Activated T-cell treated with anti-CD3 and anti-CD28 coated beads, Interleukin-2, amount 50 U/mL, for 24 hours (primary cell): ENCODE measurements at regions not wholly inside any gene's neighbourhood (a gene's known extent, or its start where the extent isn't known, plus 50 kb on each side); places are given as distances from the start of the nearest gene placed in this dataset.

Experiments used
- DNase-seq: peaks from one replicate; pipeline ENCODE4 v3.0.0-alpha.2; 2020
- H3K27ac Mint-ChIP-seq: 2 replicates; pipeline ENCODE4 v1.8.0; 2020; ENCODE audit warnings: mild to moderate bottlenecking, mixed read lengths
- H3K27me3 Mint-ChIP-seq: 2 replicates; pipeline ENCODE4 v1.8.0; 2020; ENCODE audit warnings: mixed read lengths
- H3K36me3 Mint-ChIP-seq: 2 replicates; pipeline ENCODE4 v1.8.0; 2020; ENCODE audit warnings: low read depth, mixed read lengths
- H3K4me1 Mint-ChIP-seq: 2 replicates; pipeline ENCODE4 v1.8.0; 2020; ENCODE audit warnings: low read depth, mixed read lengths
- H3K4me3 Mint-ChIP-seq: 2 replicates; pipeline ENCODE4 v1.8.0; 2020; ENCODE audit warnings: mild to moderate bottlenecking, moderate library complexity, mixed read lengths
- H3K9me3 Mint-ChIP-seq: 2 replicates; pipeline ENCODE4 v1.8.0; 2020; ENCODE audit warnings: mixed read lengths

- DNase-seq = no peak
- no peaks in the 10 kb centered on the region for H3K4me1 Mint-ChIP-seq
- no peaks in the 10 kb centered on the region for H3K36me3 Mint-ChIP-seq
- H3K9me3 Mint-ChIP-seq = no peaks in the 10 kb centered on the region
- H3K4me3 Mint-ChIP-seq = no peak overlapping the region
- H3K27ac Mint-ChIP-seq = no peak overlapping the region
- H3K27me3 Mint-ChIP-seq = peaks cover 43% of the 10 kb centered on the region
Measured at GRCh38 chr2:120869036-120869729, 133.5 kb downstream of the GLI2 start.

GRCh38 chr2:120869730-120870466 is 134.2 kb downstream of the GLI2 start:
- Mint-ChIP-seq H3K36me3 (no peaks in the 10 kb centered on the region), H3K4me1 (no peaks in the 10 kb centered on the region), H3K9me3 (no peaks in the 10 kb centered on the region), H3K27me3 (peaks cover 43% of the 10 kb centered on the region), H3K27ac (no peak overlapping the region), H3K4me3 (no peak overlapping the region)
- no peak for DNase-seq

DNA sequence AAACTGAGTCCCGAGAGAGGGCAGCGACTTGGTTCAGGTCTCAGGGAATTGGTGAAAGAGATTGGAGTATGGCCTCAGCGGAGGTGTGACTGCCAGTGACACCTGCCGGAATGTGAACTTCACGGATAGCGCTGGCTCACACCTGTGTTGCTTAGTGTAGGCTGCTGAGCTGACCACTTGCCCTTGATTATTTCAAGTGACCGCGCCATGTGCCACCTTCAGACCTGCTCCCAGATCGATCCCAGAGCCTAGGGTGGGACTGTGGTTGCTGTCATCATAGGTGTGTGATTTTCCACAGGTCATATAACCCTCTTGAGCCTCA is 134.8 kb downstream of the GLI2 start:
- Mint-ChIP-seq H3K27me3 (peaks cover 40% of the 10 kb centered on the region), H3K4me3 (no peak overlapping the region), H3K36me3 (no peaks in the 10 kb centered on the region), H3K4me1 (no peaks in the 10 kb centered on the region), H3K27ac (no peak overlapping the region), H3K9me3 (no peaks in the 10 kb centered on the region)
- no peak for DNase-seq

GRCh38 chr2:120871016-120871635 is 135.5 kb downstream of the GLI2 start:
- Mint-ChIP-seq H3K27ac (no peak overlapping the region), H3K36me3 (no peaks in the 10 kb centered on the region), H3K4me1 (no peaks in the 10 kb centered on the region), H3K27me3 (peaks cover 36% of the 10 kb centered on the region), H3K9me3 (no peaks in the 10 kb centered on the region), H3K4me3 (no peak overlapping the region)
- no peak for DNase-seq

DNA sequence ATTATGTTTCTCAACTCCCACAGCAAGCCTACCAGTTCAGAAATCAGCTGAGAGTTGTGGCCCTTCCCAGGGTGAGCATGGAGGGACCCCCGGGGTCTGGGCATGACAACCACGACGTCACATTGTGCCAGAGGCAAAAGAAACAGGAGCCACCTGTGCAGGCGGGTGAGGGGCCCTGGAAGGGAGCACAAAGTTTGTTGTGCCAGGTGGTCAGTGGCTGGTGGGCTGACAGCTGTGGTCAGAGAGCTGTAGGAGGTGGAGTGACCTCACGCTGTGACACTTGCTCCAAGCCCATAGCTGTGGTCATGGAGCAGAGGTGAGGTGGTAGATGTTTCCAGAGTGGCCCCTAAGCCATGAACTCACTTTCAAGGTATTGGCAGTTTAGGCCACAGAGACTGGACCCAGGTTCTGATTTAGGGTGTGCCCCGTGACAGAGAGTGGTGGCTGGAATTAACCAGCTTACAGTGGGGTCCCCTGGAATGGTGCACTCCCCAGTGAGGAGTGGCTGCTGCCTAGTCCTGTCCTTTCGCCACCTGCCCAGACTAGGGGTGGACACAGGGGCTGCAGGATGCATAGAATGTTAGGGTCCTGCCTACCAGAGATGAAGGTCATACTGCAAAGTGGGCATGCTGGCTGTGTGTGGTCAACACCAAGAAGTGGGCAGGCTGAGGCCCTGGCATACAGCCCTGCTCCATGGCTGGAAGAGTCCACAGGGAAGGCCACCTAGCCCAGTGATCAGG is 136.4 kb downstream of the GLI2 start:
- no peaks in the 10 kb centered on the region for H3K4me1 Mint-ChIP-seq
- H3K27ac Mint-ChIP-seq = no peak overlapping the region
- DNase-seq = no peak
- no peak overlapping the region for H3K4me3 Mint-ChIP-seq
- H3K27me3 Mint-ChIP-seq = peaks cover 28% of the 10 kb centered on the region
- no peaks in the 10 kb centered on the region for H3K9me3 Mint-ChIP-seq
- no peaks in the 10 kb centered on the region for H3K36me3 Mint-ChIP-seq

- H3K27ac Mint-ChIP-seq = no peak overlapping the region
- DNase-seq = no peak
- no peaks in the 10 kb centered on the region for H3K36me3 Mint-ChIP-seq
- H3K9me3 Mint-ChIP-seq = no peaks in the 10 kb centered on the region
- H3K27me3 Mint-ChIP-seq = peaks cover 9% of the 10 kb centered on the region
- H3K4me3 Mint-ChIP-seq = no peak overlapping the region
- H3K4me1 Mint-ChIP-seq = no peaks in the 10 kb centered on the region
Measured at GRCh38 chr2:120873958-120874887, 138.6 kb downstream of the GLI2 start.

GRCh38 chr2:120874888-120875275 is 139.2 kb downstream of the GLI2 start:
- H3K4me1 Mint-ChIP-seq = no peaks in the 10 kb centered on the region
- H3K27me3 Mint-ChIP-seq = peaks cover 8% of the 10 kb centered on the region
- no peaks in the 10 kb centered on the region for H3K9me3 Mint-ChIP-seq
- no peaks in the 10 kb centered on the region for H3K36me3 Mint-ChIP-seq
- no peak overlapping the region for H3K27ac Mint-ChIP-seq
- no peak overlapping the region for H3K4me3 Mint-ChIP-seq
- DNase-seq = no peak

- H3K36me3 Mint-ChIP-seq = no peaks in the 10 kb centered on the region
- no peak overlapping the region for H3K4me3 Mint-ChIP-seq
- DNase-seq = no peak
- no peaks in the 10 kb centered on the region for H3K9me3 Mint-ChIP-seq
- no peak overlapping the region for H3K27ac Mint-ChIP-seq
- no peaks in the 10 kb centered on the region for H3K4me1 Mint-ChIP-seq
- peaks cover 9% of the 10 kb centered on the region for H3K27me3 Mint-ChIP-seq
Measured at GRCh38 chr2:120875431-120875830, 139.8 kb downstream of the GLI2 start.

- Mint-ChIP-seq H3K9me3 (no peaks in the 10 kb centered on the region), H3K4me1 (no peaks in the 10 kb centered on the region), H3K4me3 (no peak overlapping the region), H3K27me3 (peaks cover 8% of the 10 kb centered on the region), H3K36me3 (no peaks in the 10 kb centered on the region), H3K27ac (no peak overlapping the region)
- no peak for DNase-seq
Measured at GRCh38 chr2:120876526-120877280, 141.0 kb downstream of the GLI2 start.

DNA sequence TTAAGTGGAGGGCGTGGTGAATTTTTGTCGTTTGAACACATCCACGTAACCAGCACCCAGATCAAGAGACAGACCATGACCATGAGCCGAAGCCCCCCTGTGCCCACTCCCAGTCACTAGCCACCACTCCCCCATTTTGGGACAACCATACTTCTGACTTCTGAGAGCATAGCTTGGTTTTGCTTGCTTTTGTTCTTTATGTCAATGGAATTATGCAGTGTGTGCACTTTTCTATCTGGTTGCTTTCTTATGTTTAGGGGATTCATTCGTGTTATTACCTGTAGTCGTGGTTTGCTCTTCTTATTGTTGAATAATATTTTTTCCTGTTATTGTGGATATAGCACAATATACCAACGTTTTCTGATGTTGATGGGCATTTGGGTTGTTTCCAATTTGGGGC is 141.7 kb downstream of the GLI2 start:
- Mint-ChIP-seq H3K9me3 (no peaks in the 10 kb centered on the region), H3K4me1 (no peaks in the 10 kb centered on the region), H3K4me3 (no peak overlapping the region), H3K27me3 (peaks cover 6% of the 10 kb centered on the region), H3K27ac (no peak overlapping the region), H3K36me3 (no peaks in the 10 kb centered on the region)
- DNase-seq = no peak

DNA sequence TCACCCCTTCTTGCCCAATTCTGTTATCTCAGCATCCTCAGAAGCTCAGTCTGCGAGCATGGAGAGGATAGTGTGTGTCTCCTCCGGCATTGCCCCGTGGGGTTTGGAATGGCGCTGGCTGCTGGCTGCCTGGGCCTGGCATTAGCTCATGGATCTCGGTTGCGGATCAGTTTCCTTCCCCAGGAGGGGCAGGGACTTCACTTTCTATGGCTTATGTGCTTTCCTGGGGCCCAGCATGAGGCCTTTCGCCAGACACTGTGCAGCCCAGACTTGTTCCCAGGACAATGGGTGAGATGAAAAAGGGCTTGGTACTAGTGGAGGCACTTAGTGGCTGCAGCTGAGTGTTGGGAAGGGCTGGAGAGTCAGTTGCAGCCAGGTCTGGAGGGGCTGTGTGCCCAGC is 143.3 kb downstream of the GLI2 start:
- peaks cover 6% of the 10 kb centered on the region for H3K27me3 Mint-ChIP-seq
- no peaks in the 10 kb centered on the region for H3K4me1 Mint-ChIP-seq
- no peak overlapping the region for H3K27ac Mint-ChIP-seq
- DNase-seq = no peak
- H3K9me3 Mint-ChIP-seq = no peaks in the 10 kb centered on the region
- no peaks in the 10 kb centered on the region for H3K36me3 Mint-ChIP-seq
- H3K4me3 Mint-ChIP-seq = no peak overlapping the region

GRCh38 chr2:120879431-120880295 is 144.0 kb downstream of the GLI2 start:
- no peak for DNase-seq
- H3K27ac Mint-ChIP-seq = no peak overlapping the region
- no peaks in the 10 kb centered on the region for H3K4me1 Mint-ChIP-seq
- H3K36me3 Mint-ChIP-seq = no peaks in the 10 kb centered on the region
- H3K27me3 Mint-ChIP-seq = peaks cover 6% of the 10 kb centered on the region
- H3K9me3 Mint-ChIP-seq = no peaks in the 10 kb centered on the region
- H3K4me3 Mint-ChIP-seq = no peak overlapping the region

DNA sequence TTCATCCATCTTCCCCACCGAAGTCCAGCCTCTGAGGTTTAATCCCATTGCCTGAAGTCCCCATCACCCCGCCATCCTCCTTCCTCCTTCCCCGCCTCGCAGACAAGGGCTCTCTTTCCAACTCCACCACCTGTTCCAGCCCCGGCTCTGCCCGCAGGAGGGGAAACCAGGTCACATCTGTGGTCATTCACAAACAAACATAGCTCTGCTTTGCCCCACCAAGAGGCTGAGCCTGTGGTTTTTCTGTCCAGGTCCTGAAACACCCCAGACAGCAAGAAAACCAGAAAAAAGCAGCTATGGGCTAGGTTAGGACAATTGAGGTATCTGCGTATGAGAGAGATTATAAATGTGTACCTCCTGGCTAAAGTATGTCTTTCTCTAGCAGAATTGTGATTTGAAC is 144.7 kb downstream of the GLI2 start:
- Mint-ChIP-seq H3K4me1 (no peaks in the 10 kb centered on the region), H3K36me3 (no peaks in the 10 kb centered on the region), H3K27ac (no peak overlapping the region), H3K4me3 (no peak overlapping the region), H3K27me3 (peaks cover 11% of the 10 kb centered on the region), H3K9me3 (no peaks in the 10 kb centered on the region)
- no peak for DNase-seq
